SK-N-SH (cell line): ENCODE measurements at regions not wholly inside any gene's neighbourhood (a gene's known extent, or its start where the extent isn't known, plus 50 kb on each side); places are given as distances from the start of the nearest gene placed in this dataset.

Experiments
- CTCF ChIA-PET: fragments of 300-600, 350-600 bp; formaldehyde crosslinking; extraction: SDS; loops from one replicate; lab custom pipeline; 2021; lab: Yijun Ruan, JAX
- POLR2A ChIA-PET: fragments of 350-600 bp; sonication (Branson Sonifier 250); formaldehyde crosslinking; extraction: SDS; loops from one replicate; lab custom pipeline; 2020; ENCODE audit warnings: antibody characterized with exemption, inconsistent platforms; lab: Yijun Ruan, JAX
- DNase-seq: peaks from one replicate; pipeline ENCODE4 v3.0.0; 2012
- H2AFZ ChIP-seq: fragments of 200-600 bp; sonication (generic); 2 replicates; pipeline ENCODE4 v1.8.1; 2016; ENCODE audit warnings: antibody characterized with exemption, mild to moderate bottlenecking, low read depth
- H3F3A ChIP-seq: fragments of 200-600 bp; sonication (generic); replicated peaks from 2 replicates; pipeline ENCODE3; 2016; ENCODE audit warnings: antibody characterized with exemption, mild to moderate bottlenecking; ENCODE audit not compliant: insufficient read depth
- H3K27ac ChIP-seq, 2 experiments: fragments of 200-500 bp in 1 of 2; fragments of 200-600 bp in 1 of 2; sonication (Bioruptor generic) in 1 of 2; sonication (generic), shearing (Covaris generic) in 1 of 2; 2 replicates each; pipeline versions ENCODE4 v1.5.1 to v1.6.1; 2014 to 2016; ENCODE audit warnings: low read depth in 2 of 2, inconsistent platforms in 1 of 2, low read length in 1 of 2, mild to moderate bottlenecking in 1 of 2, mixed read lengths in 1 of 2
- H3K27me3 ChIP-seq: fragments of 200-600 bp; sonication (generic), shearing (Covaris generic); 2 replicates; pipeline ENCODE4 v1.6.1; 2016; ENCODE audit warnings: mixed run types; ENCODE audit not compliant: insufficient read depth
- H3K36me3 ChIP-seq, 2 experiments: fragments of 200-500 bp in 1 of 2; fragments of 200-600 bp in 1 of 2; sonication (Bioruptor generic) in 1 of 2; sonication (generic) in 1 of 2; replicated peaks in 1 of 2; 2 replicates each; pipeline versions ENCODE3 to v1.5.1; 2014 to 2016; ENCODE audit warnings: low read length in 1 of 2, mild to moderate bottlenecking in 1 of 2; ENCODE audit not compliant: insufficient read depth in 2 of 2, control insufficient read depth in 1 of 2
- H3K4me1 ChIP-seq, 2 experiments: fragments of 200-500 bp in 1 of 2; fragments of 200-600 bp in 1 of 2; sonication (Bioruptor generic) in 1 of 2; sonication (generic), shearing (Covaris generic) in 1 of 2; 2 replicates each; pipeline versions ENCODE4 v1.5.1 to v1.6.1; 2014 to 2016; ENCODE audit warnings: low read depth in 1 of 2, low read length in 1 of 2, mixed run types in 1 of 2; ENCODE audit not compliant: insufficient read depth in 2 of 2, control insufficient read depth in 1 of 2
- H3K4me2 ChIP-seq: fragments of 200-600 bp; sonication (generic), shearing (Covaris generic); 2 replicates; pipeline ENCODE4 v1.6.1; 2017; ENCODE audit warnings: mixed run types
- H3K4me3 ChIP-seq, 2 experiments: fragments of 200-500 bp in 1 of 2; fragments of 200-600 bp in 1 of 2; sonication (Bioruptor generic) in 1 of 2; sonication (generic), shearing (Covaris generic) in 1 of 2; 2 replicates each; pipeline versions ENCODE4 v1.5.1 to v1.8.1; 2014 to 2016; ENCODE audit warnings: low read depth in 2 of 2, inconsistent platforms in 1 of 2, low read length in 1 of 2, mild to moderate bottlenecking in 1 of 2, mixed read lengths in 1 of 2, moderate library complexity in 1 of 2
- H3K79me2 ChIP-seq: fragments of 200-600 bp; sonication (generic); 2 replicates; pipeline ENCODE4 v1.8.1; 2017; ENCODE audit warnings: mild to moderate bottlenecking; ENCODE audit not compliant: insufficient read depth
- H3K9ac ChIP-seq: fragments of 200-600 bp; sonication (generic); 2 replicates; pipeline ENCODE4 v1.6.1; 2017; ENCODE audit warnings: mixed run types
- H3K9me2 ChIP-seq: fragments of 200-600 bp; sonication (generic); 2 replicates; pipeline ENCODE4 v1.6.1; 2017; ENCODE audit warnings: mixed run types
- H3K9me3 ChIP-seq: fragments of 200-600 bp; sonication (generic); 2 replicates; pipeline ENCODE4 v1.6.1; 2017; ENCODE audit warnings: mixed run types, mild to moderate bottlenecking, moderate library complexity
- H4K20me1 ChIP-seq: fragments of 200-600 bp; sonication (generic); 2 replicates; pipeline ENCODE4 v1.6.1; 2017; ENCODE audit warnings: mild to moderate bottlenecking, mixed run types; ENCODE audit not compliant: insufficient read depth
- CHD2 ChIP-seq: fragments of 150-350 bp; IDR thresholded peaks from 2 replicates; pipeline ENCODE4 v1.6.1; 2018; ENCODE audit warnings: low read length; ENCODE audit not compliant: partially characterized antibody
- ELF1 ChIP-seq: IDR thresholded peaks from 2 replicates; pipeline ENCODE4 v1.4.0; 2012
- EP300 ChIP-seq, 2 experiments: IDR thresholded peaks; 2 replicates each; pipeline versions ENCODE4 v1.4.0 to v1.6.1; 2012; ENCODE audit warnings: borderline replicate concordance in 1 of 2, low read depth in 1 of 2, low read length in 1 of 2
- FOSL2 ChIP-seq: IDR thresholded peaks from 2 replicates; pipeline ENCODE4 v1.4.0; 2012; ENCODE audit warnings: low read depth, mild to moderate bottlenecking, moderate library complexity, borderline replicate concordance
- FOXJ3 ChIP-seq: sonication (generic); formaldehyde crosslinking; IDR thresholded peaks from 2 replicates; pipeline ENCODE4 v1.5.1; 2020; ENCODE audit warnings: mild to moderate bottlenecking, missing genetic modification reagents
- FOXM1 ChIP-seq: IDR thresholded peaks from 2 replicates; pipeline ENCODE4 v1.4.0; 2012; ENCODE audit warnings: low read depth, mild to moderate bottlenecking
- MEF2A ChIP-seq: IDR thresholded peaks from 2 replicates; pipeline ENCODE4 v1.4.0; 2012; ENCODE audit warnings: low read depth, borderline replicate concordance
- NFIC ChIP-seq: IDR thresholded peaks from 2 replicates; pipeline ENCODE4 v1.4.0; 2012; ENCODE audit warnings: borderline replicate concordance
- NRF1 ChIP-seq: IDR thresholded peaks from 2 replicates; pipeline ENCODE4 v1.6.1; 2012; ENCODE audit warnings: low read depth, mild to moderate bottlenecking, low read length
- PBX3 ChIP-seq: IDR thresholded peaks from 2 replicates; pipeline ENCODE4; 2012
- SIN3A ChIP-seq: IDR thresholded peaks from 2 replicates; pipeline ENCODE4 v1.6.1; 2012; ENCODE audit warnings: low read depth, mild to moderate bottlenecking, low read length, moderate library complexity, borderline replicate concordance
- YY1 ChIP-seq: IDR thresholded peaks from 2 replicates; pipeline ENCODE4 v1.4.0; 2012; ENCODE audit warnings: low read depth, mild to moderate bottlenecking
- WGBS: methylation state at CpG from one replicate; pipeline ENCODE4 v1.1.6; 2017; ENCODE audit warnings: low lambda C conversion rate; 5-methylcytosine and 5-hydroxymethylcytosine counted together
- TF ChIP-seq, protein P1 (sequence below): IDR thresholded peaks from 2 replicates; pipeline ENCODE4 v1.6.1; 2012; ENCODE audit warnings: mild to moderate bottlenecking, low read depth, low read length, moderate library complexity
- TF ChIP-seq, protein P2 (sequence below): IDR thresholded peaks from 2 replicates; pipeline ENCODE4 v1.4.0; 2012; ENCODE audit warnings: low read depth

DNA sequence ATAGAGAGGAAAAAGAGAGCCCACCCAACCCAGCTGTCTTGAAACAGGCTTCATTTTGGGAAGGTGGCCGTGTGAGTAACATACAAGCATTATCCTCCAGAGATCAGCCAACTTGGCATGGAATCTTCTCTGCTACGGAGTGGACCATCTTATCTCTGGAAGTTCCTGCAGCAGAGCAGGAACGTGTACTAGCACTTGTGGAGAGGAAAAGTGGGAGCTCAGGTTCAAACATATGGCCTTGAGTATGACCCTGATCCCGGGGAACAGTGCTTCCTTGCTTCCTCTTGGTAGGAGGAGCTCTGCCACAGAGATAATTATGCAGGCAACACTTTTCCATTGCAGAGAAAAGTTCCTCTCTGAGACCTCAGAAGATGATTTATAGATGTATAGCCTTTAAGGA, 490.4 kb upstream of the ACO1 start:
- no peak overlapping the region for H3K4me3 ChIP-seq
- H3K27ac ChIP-seq: no peak overlapping the region
- H3K4me1 ChIP-seq: no peaks in the 10 kb centered on the region
- no peak overlapping the region for H2AFZ ChIP-seq
- 5% methylated on average over 4 of the region's 4 CpGs for whole genome bisulfite sequencing
- H4K20me1 ChIP-seq: no peaks in the 10 kb centered on the region
- CTCF ChIA-PET: no interaction called here
- POLR2A ChIA-PET: no interaction called here
- no peaks in the 10 kb centered on the region for H3K9me3 ChIP-seq
- H3K27me3 ChIP-seq: no peaks in the 10 kb centered on the region
- H3F3A ChIP-seq: no peaks in the 10 kb centered on the region
- H3K9me2 ChIP-seq: no peaks in the 10 kb centered on the region
- TF ChIP-seq, protein P1, sequence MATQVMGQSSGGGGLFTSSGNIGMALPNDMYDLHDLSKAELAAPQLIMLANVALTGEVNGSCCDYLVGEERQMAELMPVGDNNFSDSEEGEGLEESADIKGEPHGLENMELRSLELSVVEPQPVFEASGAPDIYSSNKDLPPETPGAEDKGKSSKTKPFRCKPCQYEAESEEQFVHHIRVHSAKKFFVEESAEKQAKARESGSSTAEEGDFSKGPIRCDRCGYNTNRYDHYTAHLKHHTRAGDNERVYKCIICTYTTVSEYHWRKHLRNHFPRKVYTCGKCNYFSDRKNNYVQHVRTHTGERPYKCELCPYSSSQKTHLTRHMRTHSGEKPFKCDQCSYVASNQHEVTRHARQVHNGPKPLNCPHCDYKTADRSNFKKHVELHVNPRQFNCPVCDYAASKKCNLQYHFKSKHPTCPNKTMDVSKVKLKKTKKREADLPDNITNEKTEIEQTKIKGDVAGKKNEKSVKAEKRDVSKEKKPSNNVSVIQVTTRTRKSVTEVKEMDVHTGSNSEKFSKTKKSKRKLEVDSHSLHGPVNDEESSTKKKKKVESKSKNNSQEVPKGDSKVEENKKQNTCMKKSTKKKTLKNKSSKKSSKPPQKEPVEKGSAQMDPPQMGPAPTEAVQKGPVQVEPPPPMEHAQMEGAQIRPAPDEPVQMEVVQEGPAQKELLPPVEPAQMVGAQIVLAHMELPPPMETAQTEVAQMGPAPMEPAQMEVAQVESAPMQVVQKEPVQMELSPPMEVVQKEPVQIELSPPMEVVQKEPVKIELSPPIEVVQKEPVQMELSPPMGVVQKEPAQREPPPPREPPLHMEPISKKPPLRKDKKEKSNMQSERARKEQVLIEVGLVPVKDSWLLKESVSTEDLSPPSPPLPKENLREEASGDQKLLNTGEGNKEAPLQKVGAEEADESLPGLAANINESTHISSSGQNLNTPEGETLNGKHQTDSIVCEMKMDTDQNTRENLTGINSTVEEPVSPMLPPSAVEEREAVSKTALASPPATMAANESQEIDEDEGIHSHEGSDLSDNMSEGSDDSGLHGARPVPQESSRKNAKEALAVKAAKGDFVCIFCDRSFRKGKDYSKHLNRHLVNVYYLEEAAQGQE: no peak
- TF ChIP-seq PBX3: no peak
- no peak for TF ChIP-seq YY1
- TF ChIP-seq NFIC: no peak
- TF ChIP-seq FOSL2: no peak
- no peak for TF ChIP-seq MEF2A
- no peak for TF ChIP-seq CHD2
- TF ChIP-seq NRF1: no peak
- no peak for TF ChIP-seq FOXM1
- no peak for TF ChIP-seq ELF1
- H3K4me2 ChIP-seq: no peak overlapping the region
- no peak for DNase-seq
- no peaks in the 10 kb centered on the region for H3K79me2 ChIP-seq
- H3K36me3 ChIP-seq: no peaks in the 10 kb centered on the region
- no peak overlapping the region for H3K9ac ChIP-seq

- Histone ChIP-seq H3K4me1 (no peaks in the 10 kb centered on the region; a peak in 1 of 4 replicates), H3K27ac (no peak overlapping the region), H3K4me3 (no peak overlapping the region; a peak in 1 of 4 replicates), H3K9ac (no peak overlapping the region), H3K9me3 (no peaks in the 10 kb centered on the region), H3K27me3 (no peaks in the 10 kb centered on the region), H4K20me1 (no peaks in the 10 kb centered on the region), H3K9me2 (no peaks in the 10 kb centered on the region; the same call in 1 of the 2 replicates), H3K79me2 (no peaks in the 10 kb centered on the region), H2AFZ (no peak overlapping the region), H3F3A (no peaks in the 10 kb centered on the region), H3K36me3 (no peaks in the 10 kb centered on the region), H3K4me2 (no peak overlapping the region)
- CTCF ChIA-PET: interaction anchor here (1.2 kb wide), 1 partner anchor 8 kb away, joined by 3 read pairs; no protein-coding TSS in a partner anchor
- TF ChIP-seq CHD2 (no peak), YY1 (no peak), NFIC (no peak), SIN3A (no peak), FOXJ3 (no peak), EP300 (IDR thresholded peaks at IDR 0.05; ENCODE audit: borderline replicate concordance in 1 of 2, low read depth in 1 of 2, low read length in 1 of 2) (no peak)
- TF ChIP-seq, protein P2, sequence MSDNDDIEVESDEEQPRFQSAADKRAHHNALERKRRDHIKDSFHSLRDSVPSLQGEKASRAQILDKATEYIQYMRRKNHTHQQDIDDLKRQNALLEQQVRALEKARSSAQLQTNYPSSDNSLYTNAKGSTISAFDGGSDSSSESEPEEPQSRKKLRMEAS: no peak
- DNase-seq: no peak
- 37% methylated on average over 6 of the region's 6 CpGs for WGBS
- POLR2A ChIA-PET: no interaction called here
These were observed 476.1 kb upstream of the ACO1 start for GRCh38 chr9:31908158-31908890.
